Activated CD4-positive, alpha-beta T cell treated with anti-CD3 and anti-CD28 coated beads, Interleukin-2, Interleukin-6, amounts not matched to agents 100 ng/mL and 50 ng/mL, durations not matched to agents 16 hours and 8 hours (primary cell): ENCODE measurements at regions not wholly inside any gene's neighbourhood (a gene's known extent, or its start where the extent isn't known, plus 50 kb on each side); places are given as distances from the start of the nearest gene placed in this dataset.

Experiments
- DNase-seq: peaks from one replicate; pipeline ENCODE4 v3.0.0-alpha.2; 2020

DNA sequence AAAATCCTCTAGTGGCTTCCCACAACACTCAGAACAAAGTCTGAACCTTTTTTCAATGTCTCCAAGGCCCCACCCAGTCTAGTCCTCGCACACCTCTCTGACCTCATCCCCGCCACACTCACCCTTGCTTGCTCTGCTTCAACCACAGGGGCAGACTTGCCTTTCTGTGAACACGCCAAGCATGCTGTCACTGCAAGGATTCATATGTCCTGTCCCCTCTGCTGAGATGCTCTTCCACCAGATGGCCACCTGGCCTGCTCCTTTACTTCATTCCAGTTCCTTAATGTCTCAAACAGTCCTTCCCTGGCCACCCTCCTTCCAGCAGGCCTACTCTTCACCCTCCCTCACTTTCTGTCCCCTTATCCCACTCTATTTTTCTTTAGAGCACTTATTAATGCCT is 60.6 kb upstream of the ARHGAP20 start:
- DNase-seq: no peak

DNA sequence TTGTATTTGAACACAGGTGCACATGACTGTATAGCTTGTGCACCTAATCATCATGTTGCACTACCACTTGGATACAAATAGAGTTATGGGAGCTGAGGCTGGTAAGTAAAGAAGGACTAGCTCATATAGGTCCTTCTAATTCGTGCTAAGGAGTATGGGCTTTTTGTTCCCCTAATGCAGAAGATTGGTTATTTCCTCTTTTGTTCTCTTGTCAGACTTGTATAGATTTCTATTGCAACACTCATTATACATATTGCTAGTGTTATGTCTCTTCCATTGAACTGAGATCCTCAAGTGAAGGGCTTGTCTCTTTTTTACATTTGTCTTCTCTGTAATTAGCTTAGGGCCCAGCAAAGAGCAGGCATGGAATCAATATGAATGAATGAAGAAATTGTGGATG is 54.1 kb upstream of the ARHGAP20 start:
- DNase-seq: no peak

- no peak for DNase-seq
Measured at GRCh38 chr11:110764485-110764884, 52.2 kb upstream of the ARHGAP20 start.

DNA sequence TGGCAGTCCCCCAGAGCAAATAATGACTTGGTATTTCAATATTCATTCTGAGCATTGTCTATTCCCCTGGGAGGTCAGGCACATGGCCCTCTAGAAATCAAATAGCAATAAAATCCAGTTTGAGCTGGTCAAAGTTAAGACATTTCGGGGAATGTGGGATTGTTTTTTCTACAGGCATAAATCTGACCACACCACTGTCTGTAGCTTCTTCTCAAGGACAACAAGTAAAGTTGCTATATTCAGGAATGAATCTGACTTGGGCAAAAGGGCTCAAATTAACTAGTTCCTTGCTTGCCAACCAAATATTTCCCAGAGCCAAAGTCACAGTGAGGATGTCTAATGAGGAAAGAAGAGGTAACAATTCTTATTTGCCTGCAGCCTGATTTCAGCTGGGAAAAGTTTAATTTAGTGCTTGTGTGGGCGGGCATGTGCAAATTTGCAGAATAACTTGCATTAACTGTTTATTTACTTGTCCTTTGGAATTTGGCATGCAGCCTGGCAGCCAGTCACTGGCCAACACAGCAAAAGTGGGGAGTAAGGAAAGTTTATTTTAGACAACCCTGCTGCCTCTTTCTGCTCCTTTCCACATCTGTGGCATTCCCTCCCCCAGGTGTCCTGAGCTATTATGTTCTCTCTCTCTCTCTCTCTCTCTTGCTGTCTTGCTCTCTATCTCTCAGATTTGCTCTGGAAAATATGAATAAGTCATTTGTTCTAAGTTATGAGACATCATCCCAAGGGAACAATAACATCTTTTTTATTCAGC is 51.2 kb upstream of the ARHGAP20 start:
- no peak for DNase-seq

- no peak for DNase-seq
Measured at GRCh38 chr11:110762590-110762989, 50.4 kb upstream of the ARHGAP20 start.
